Left ventricle myocardium inferior (tissue), 1 donor: ENCODE measurements at regions not wholly inside any gene's neighbourhood (a gene's known extent, or its start where the extent isn't known, plus 50 kb on each side); places are given as distances from the start of the nearest gene placed in this dataset.
A peak's percentile ranks its signal among the peaks of the same experiment; 100 is the strongest.
"Not testable (repeated sequence)": the region's sequence is repeated elsewhere in the genome, so short reads cannot be mapped to it uniquely, and the experiment has no call there.

ENCODE experiments used
- DNase-seq: peaks from one replicate; pipeline ENCODE4 v3.0.0-alpha.2; 2020
- H3K27ac ChIP-seq: fragments of 200-600 bp; replicated peaks from 2 replicates; pipeline ENCODE4 v1.8.0; 2021
- H3K27me3 ChIP-seq: fragments of 200-600 bp; 2 replicates; pipeline ENCODE4 v1.8.0; 2021; ENCODE audit warnings: low read depth
- H3K36me3 ChIP-seq: fragments of 200-600 bp; 2 replicates; pipeline ENCODE4 v1.8.0; 2021
- H3K4me1 ChIP-seq: fragments of 200-600 bp; 2 replicates; pipeline ENCODE4 v1.8.0; 2021
- H3K4me3 ChIP-seq: fragments of 200-600 bp; 2 replicates; pipeline ENCODE4 v1.8.0; 2021; ENCODE audit warnings: mild to moderate bottlenecking, moderate library complexity
- H3K9me3 ChIP-seq: fragments of 200-600 bp; replicated peaks from 2 replicates; pipeline ENCODE4 v1.8.0; 2021
- intact Hi-C: fragments of 100-400 bp; cut with micrococcal nuclease; formaldehyde crosslinking; loops from one replicate; pipeline ENCODE4 v1.11.0; 2022
- TF ChIP-seq, protein P1 (sequence below): fragments of 200-600 bp; IDR thresholded peaks from 2 replicates; pipeline ENCODE4 v1.8.0; 2021; ENCODE audit warnings: antibody characterized with exemption, mild to moderate bottlenecking, borderline replicate concordance
- donor health status: DM: no; HTN: yes; CAD: no; lungs with severe emphysema.

DNA sequence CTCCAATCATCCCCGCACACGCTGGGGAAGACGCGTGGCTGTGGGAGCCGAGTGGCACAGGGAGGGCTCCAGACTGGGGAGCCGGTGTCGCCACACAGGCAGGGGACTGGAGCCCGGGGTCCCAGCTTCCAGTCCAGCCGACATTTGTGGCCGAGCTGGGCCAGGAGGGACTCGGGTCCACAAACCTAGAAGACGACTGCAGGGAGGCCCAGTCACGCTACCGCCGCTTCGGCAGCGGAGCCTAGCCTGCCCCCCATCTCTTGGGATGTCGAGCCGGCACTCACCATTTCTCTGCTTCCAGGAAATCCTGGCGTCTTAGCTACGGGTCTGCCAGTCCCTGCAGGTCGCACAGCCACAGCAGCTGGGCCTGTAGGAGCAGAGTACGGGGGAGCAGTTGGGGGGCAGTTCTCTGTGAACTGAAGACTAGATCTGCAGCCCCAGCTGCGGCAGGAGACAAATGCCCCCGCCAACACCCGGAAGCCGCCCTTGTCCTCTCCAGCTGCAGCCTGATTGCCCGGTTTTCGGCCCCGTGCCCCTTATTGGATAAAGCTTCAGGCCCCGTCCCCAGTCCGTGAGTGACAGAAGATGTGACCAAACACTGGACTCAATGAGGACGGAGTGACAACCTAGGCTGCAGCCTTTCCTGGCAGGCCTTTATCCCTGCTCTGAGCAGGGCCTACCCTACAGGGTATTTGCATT lies 270.7 kb downstream of the ZNF33B start:
- no peaks in the 10 kb centered on the region for H3K36me3 ChIP-seq
- H3K27me3 ChIP-seq, result no peaks in the 10 kb centered on the region
- H3K27ac ChIP-seq, result peak overlapping the region; percentile 60
- peak overlapping the region; percentile 84 for H3K4me3 ChIP-seq
- peak; percentile 88 for DNase-seq
- TF ChIP-seq, protein P1, sequence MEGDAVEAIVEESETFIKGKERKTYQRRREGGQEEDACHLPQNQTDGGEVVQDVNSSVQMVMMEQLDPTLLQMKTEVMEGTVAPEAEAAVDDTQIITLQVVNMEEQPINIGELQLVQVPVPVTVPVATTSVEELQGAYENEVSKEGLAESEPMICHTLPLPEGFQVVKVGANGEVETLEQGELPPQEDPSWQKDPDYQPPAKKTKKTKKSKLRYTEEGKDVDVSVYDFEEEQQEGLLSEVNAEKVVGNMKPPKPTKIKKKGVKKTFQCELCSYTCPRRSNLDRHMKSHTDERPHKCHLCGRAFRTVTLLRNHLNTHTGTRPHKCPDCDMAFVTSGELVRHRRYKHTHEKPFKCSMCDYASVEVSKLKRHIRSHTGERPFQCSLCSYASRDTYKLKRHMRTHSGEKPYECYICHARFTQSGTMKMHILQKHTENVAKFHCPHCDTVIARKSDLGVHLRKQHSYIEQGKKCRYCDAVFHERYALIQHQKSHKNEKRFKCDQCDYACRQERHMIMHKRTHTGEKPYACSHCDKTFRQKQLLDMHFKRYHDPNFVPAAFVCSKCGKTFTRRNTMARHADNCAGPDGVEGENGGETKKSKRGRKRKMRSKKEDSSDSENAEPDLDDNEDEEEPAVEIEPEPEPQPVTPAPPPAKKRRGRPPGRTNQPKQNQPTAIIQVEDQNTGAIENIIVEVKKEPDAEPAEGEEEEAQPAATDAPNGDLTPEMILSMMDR, result no peak
- intact Hi-C loops, result no loop called here
- H3K4me1 ChIP-seq, result peaks cover 15% of the 10 kb centered on the region
- H3K9me3 ChIP-seq, result no peaks in the 10 kb centered on the region

DNA sequence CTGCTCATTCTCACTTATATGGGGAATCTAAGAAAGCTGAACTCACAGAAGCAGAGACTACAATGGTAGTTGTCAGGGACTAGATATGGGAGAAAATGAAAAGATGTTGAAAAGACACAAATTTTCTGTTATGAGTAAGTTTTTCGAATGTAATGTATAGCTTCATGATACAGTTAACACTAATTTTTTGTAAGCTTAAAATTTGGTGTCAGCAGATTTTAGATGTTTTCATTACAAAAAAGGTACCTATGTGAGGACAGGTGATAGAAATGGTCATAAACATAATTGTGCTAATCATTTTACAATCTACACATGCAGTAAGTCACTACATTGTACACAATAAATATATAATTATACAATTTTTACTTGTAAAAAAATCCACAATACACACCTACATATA lies 286.6 kb downstream of the ZNF33B start:
- H3K9me3 ChIP-seq, result peaks cover 92% of the 10 kb centered on the region

DNA sequence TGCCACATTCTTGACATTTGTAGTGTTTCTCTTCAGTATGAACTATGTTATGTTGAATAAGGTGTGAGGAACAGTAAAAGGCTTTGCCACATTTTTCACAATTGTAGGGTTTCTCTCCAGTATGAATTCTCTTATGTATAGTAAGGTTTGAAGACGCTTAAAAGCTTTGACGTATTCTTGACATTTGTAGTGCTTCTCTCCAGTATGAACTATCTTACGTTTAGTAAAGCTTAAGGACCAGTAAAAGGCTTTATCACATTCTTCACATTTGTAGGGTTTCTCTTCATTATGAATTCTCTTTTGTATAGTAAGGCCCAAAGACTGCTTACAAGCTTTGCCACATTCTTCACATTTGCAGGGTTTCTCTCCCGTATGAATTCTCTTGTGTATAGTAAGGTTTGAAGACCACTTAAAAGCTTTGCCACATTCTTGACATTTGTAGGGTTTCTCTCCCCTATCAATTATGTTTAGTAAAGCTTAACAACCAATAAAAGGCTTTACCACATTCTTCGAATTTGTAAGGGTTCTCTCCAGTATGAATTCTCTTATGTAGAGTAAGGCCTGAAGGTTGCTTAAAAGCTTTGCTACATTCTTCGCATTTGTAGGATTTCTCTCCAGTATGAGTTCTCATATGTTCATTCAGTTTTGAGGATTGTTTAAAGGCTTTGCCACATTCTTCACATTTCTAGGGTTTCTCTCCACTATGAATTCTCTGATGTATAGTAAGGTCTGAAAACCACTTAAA lies 301.6 kb downstream of the ZNF33B start:
- Histone ChIP-seq H3K36me3 (peaks cover 72% of the 10 kb centered on the region), H3K9me3 (peaks cover 100% of the 10 kb centered on the region)
- H3K27me3 ChIP-seq, intact Hi-C loops, H3K27ac ChIP-seq, H3K4me3 ChIP-seq, H3K4me1 ChIP-seq, DNase-seq: not testable (repeated sequence)

More for the DNA sequence above, 286.6 kb downstream of the ZNF33B start:
- Histone ChIP-seq H3K4me1 (no peaks in the 10 kb centered on the region), H3K4me3 (no peak overlapping the region), H3K27ac (no peak overlapping the region), H3K36me3 (peaks cover 18% of the 10 kb centered on the region), H3K27me3 (no peaks in the 10 kb centered on the region)
- no peak for DNase-seq
- intact Hi-C loops, result no loop called here
- TF ChIP-seq, protein P1, result no peak

DNA sequence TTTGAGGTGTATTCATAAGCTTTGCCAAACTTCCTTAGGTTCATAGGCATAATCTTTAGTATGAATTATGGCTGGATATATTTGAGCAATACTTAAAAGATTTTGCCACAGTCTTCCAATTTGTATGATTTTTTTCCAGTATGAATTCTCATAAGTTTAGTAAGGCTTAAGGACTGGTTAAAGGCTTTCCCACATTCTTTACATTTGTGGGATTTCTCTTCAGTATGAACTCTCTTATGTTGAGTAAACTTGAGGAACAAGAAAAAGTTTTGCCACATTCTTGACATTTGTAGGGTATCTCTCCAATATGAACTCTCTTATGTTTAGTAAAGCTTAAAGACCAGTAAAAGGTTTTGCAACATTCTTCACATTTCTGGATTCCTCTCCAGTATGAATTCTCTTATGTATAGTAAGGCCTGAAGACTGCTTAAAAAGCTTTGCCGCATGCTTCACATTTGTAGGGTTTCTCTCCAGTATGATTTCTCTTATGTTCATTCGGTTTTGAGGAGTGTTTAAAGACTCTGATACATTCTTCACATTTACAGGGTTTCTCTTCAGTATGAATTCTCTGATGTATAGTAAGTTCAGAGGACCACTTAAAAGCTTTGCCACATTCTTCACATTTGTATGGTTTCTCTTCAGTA lies 302.6 kb downstream of the ZNF33B start:
- H3K9me3 ChIP-seq, result peaks cover 100% of the 10 kb centered on the region
- H3K4me1 ChIP-seq, DNase-seq, intact Hi-C loops, H3K27me3 ChIP-seq, H3K4me3 ChIP-seq, H3K27ac ChIP-seq: not testable (repeated sequence)
- peaks cover 64% of the 10 kb centered on the region for H3K36me3 ChIP-seq

DNA sequence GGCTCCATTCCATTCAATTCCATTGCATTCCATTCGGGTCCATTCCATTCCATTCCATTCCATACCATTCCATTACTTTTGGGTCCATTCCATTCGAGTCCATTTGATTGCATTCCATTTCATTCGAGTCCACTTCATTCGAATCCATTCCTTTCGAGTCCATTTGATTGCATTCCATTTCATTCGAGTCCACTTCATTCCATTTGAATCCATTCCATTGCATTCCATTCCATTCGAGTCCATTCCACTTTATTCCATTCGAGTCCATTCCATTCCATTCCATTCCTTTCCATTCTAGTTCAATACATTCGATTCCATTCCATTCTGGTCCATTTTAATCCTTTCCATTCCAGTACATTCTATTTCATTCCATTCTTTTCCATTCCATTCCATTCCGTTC lies 334.0 kb downstream of the ZNF33B start:
- no peak for DNase-seq
- Histone ChIP-seq H3K9me3 (peaks cover 98% of the 10 kb centered on the region), H3K27me3 (no peaks in the 10 kb centered on the region), H3K36me3 (no peaks in the 10 kb centered on the region), H3K4me3 (no peak overlapping the region), H3K27ac (no peak overlapping the region), H3K4me1 (no peaks in the 10 kb centered on the region)
- TF ChIP-seq, protein P1, result no peak
- intact Hi-C loops, result no loop called here

DNA sequence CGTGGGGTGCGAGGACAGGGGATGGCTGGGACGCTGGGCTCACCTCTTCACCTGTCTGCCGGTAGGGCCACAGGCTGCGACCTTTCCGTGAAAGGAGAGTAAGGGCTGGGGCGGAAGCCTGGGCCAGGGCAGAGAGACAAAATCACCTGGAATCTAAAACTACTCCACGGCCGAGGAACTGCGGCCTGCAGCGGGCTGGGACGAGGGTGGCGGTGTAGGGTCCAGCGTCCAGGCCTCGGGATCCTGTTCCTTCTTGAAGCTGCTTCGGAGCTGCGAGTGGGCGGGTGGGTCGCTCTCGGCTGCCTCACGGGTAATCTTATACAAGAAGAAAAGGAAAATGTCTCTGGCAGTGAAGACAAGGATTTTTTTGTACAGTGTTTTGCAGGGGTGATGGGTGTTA lies 356.5 kb downstream of the ZNF33B start:
- H3K9me3 ChIP-seq, result peaks cover 25% of the 10 kb centered on the region
- intact Hi-C loops, H3K36me3 ChIP-seq, DNase-seq, H3K4me1 ChIP-seq, H3K4me3 ChIP-seq, H3K27ac ChIP-seq, H3K27me3 ChIP-seq: not testable (repeated sequence)

DNA sequence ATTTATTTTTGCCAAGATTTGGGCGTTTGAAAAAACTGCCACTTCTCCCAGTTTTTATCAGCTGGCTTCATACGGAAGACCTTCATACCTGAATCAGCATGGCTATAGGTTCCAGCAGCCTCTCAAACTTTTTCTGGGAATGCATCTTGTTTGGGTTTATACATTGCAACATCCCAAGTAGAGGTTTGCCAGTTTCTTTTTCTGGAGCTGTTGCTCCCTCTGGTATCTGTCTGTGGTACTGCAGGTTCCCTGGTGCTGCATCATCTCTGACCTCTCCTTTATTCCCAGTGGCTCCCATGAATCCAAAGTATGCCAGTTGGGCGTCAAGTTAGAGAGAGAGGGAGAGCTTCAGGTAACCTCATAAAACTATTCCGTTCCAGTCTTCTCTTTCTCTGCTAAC lies 368.6 kb downstream of the ZNF33B start:
- H3K27me3 ChIP-seq, DNase-seq, H3K4me1 ChIP-seq, intact Hi-C loops, H3K4me3 ChIP-seq, H3K27ac ChIP-seq, H3K36me3 ChIP-seq: not testable (repeated sequence)
- H3K9me3 ChIP-seq, result peaks cover 14% of the 10 kb centered on the region

DNA sequence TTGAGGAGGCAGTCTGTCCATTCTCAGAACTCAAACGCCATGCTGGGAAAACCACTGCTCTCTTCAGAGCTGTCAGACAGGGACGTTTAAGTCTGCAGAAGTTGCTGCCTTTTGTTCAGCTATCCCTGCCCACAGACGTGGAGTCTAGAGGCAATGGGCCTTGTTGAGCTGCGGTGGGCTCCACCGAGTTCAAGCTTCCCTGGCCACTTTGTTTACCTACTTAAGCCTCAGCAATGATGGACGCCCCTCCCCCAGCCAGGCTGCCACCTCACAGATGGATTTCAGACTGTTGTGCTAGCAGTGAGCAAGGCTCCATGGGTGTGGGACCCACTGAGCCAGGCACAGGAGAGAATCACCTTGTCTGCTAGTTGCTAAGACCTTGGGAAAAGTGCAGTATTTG lies 375.1 kb downstream of the ZNF33B start:
- peaks cover 27% of the 10 kb centered on the region for H3K9me3 ChIP-seq
- DNase-seq, H3K27me3 ChIP-seq, H3K4me3 ChIP-seq, H3K36me3 ChIP-seq, intact Hi-C loops, H3K27ac ChIP-seq, H3K4me1 ChIP-seq: not testable (repeated sequence)

DNA sequence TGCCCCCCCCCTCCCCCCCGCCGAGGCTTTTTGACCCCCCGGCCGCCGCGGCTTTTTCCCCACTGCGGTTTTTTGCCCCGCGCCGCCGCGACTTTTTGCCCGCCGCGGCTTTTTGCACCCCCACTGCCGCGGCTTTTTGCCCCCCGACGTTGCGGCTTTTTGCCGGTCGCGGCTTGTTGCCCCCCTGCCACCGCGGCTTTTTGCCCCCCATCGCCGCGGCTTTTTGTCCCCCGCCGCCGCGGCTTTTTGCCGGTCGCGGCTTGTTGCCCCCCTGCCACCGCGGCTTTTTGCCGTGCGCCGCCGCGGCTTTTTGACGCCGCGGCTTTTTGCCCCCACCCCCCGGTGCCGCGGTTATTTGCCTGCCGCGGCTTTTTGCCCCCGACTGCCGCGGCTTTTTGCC lies 395.4 kb downstream of the ZNF33B start:
- H3K36me3 ChIP-seq, H3K27ac ChIP-seq, DNase-seq, H3K4me1 ChIP-seq, H3K9me3 ChIP-seq, intact Hi-C loops: not testable (repeated sequence)
- Histone ChIP-seq H3K4me3 (peak overlapping the region; percentile 30), H3K27me3 (peaks cover 41% of the 10 kb centered on the region)
